Calu3 (cell line): ENCODE measurements at regions not wholly inside any gene's neighbourhood (a gene's known extent, or its start where the extent isn't known, plus 50 kb on each side); places are given as distances from the start of the nearest gene placed in this dataset.

Source experiments
- BruUV-seq: library from RNA; stranded (reverse); fragments of 400-500 nt; replicated peaks from 2 replicates; lab custom pipeline; 2021; lab: Mats Ljungman, UMichigan
- CTCF ChIA-PET: fragments of 300-600 bp; sonication (Branson Sonifier 250); formaldehyde crosslinking; loops from one replicate; lab custom pipeline; 2022; ENCODE audit warnings: antibody characterized with exemption; lab: Charles Lee
- DNase-seq: peaks from one replicate; pipeline ENCODE4 v3.0.0; 2022
- H3K27ac Mint-ChIP-seq: one replicate; pipeline ENCODE4 v1.8.0; 2022; ENCODE audit warnings: mixed read lengths; ENCODE audit not compliant: unreplicated experiment
- H3K27me3 Mint-ChIP-seq: one replicate; pipeline ENCODE4 v1.8.0; 2022; ENCODE audit warnings: mixed read lengths; ENCODE audit not compliant: unreplicated experiment
- H3K36me3 Mint-ChIP-seq: one replicate; pipeline ENCODE4 v1.8.0; 2022; ENCODE audit warnings: mild to moderate bottlenecking, moderate library complexity, mixed read lengths; ENCODE audit not compliant: insufficient read depth, unreplicated experiment
- H3K4me1 Mint-ChIP-seq: one replicate; pipeline ENCODE4 v1.8.0; 2022; ENCODE audit warnings: mild to moderate bottlenecking, low read depth, mixed read lengths; ENCODE audit not compliant: unreplicated experiment
- H3K4me3 Mint-ChIP-seq: one replicate; pipeline ENCODE4 v1.8.0; 2022; ENCODE audit warnings: mild to moderate bottlenecking, low read depth, moderate library complexity, mixed read lengths; ENCODE audit not compliant: unreplicated experiment
- H3K9me3 Mint-ChIP-seq: one replicate; pipeline ENCODE4 v1.8.0; 2022; ENCODE audit warnings: low read depth, mixed read lengths; ENCODE audit not compliant: unreplicated experiment
- intact Hi-C: fragments of 100-400 bp; cut with micrococcal nuclease; formaldehyde crosslinking; loops from one replicate; pipeline ENCODE4 v1.10.0; 2022; ENCODE audit not compliant: unreplicated experiment
- TF ChIP-seq, protein P1 (sequence below): fragments of 200-600 bp; IDR thresholded peaks from one replicate; pipeline ENCODE4 v1.8.0; 2022; ENCODE audit warnings: antibody characterized with exemption; ENCODE audit not compliant: unreplicated experiment

DNA sequence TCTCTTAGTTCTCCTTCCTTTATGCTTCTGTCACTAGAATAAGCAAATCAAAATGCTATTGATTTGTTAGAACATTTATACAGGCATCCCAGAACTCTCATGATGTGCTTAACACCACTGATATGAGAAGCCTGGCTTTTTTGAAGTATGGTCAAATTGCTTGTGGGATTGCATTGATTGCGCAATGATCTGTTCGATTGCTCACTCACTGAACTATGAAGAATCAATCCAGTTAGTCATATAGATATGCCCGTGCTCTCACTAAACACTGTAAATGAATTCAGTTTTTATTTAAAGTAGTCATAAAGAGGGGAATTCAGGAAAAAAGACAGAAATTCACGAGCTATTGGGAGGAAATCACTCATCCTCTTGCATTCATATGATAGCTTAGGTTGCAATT, 1237.8 kb downstream of the SUCLG1 start:
- no peaks in the 10 kb centered on the region for H3K27me3 Mint-ChIP-seq
- intact Hi-C loops: no loop called here
- BruUV-seq: no TSS peak

GRCh38 chr2:83217854-83218253, 1241.2 kb downstream of the SUCLG1 start:
- Mint-ChIP-seq H3K27ac (no peak overlapping the region), H3K27me3 (no peaks in the 10 kb centered on the region)
- intact Hi-C loops: no loop called here

More for the DNA sequence above, 1237.8 kb downstream of the SUCLG1 start:
- CTCF ChIA-PET: no interaction called here
- peaks cover 11% of the 10 kb centered on the region for H3K9me3 Mint-ChIP-seq
- H3K27ac Mint-ChIP-seq: no peak overlapping the region
- TF ChIP-seq, protein P1, sequence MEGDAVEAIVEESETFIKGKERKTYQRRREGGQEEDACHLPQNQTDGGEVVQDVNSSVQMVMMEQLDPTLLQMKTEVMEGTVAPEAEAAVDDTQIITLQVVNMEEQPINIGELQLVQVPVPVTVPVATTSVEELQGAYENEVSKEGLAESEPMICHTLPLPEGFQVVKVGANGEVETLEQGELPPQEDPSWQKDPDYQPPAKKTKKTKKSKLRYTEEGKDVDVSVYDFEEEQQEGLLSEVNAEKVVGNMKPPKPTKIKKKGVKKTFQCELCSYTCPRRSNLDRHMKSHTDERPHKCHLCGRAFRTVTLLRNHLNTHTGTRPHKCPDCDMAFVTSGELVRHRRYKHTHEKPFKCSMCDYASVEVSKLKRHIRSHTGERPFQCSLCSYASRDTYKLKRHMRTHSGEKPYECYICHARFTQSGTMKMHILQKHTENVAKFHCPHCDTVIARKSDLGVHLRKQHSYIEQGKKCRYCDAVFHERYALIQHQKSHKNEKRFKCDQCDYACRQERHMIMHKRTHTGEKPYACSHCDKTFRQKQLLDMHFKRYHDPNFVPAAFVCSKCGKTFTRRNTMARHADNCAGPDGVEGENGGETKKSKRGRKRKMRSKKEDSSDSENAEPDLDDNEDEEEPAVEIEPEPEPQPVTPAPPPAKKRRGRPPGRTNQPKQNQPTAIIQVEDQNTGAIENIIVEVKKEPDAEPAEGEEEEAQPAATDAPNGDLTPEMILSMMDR: no peak
- H3K4me1 Mint-ChIP-seq: no peaks in the 10 kb centered on the region
- H3K36me3 Mint-ChIP-seq: no peaks in the 10 kb centered on the region
- H3K4me3 Mint-ChIP-seq: no peak overlapping the region
- no peak for DNase-seq

GRCh38 chr2:83196225-83196624, 1262.9 kb downstream of the SUCLG1 start:
- intact Hi-C loops: no loop called here

More at GRCh38 chr2:83217854-83218253, 1241.2 kb downstream of the SUCLG1 start:
- H3K9me3 Mint-ChIP-seq: peaks cover 14% of the 10 kb centered on the region
- H3K4me1 Mint-ChIP-seq: no peaks in the 10 kb centered on the region
- TF ChIP-seq, protein P1: no peak
- CTCF ChIA-PET: no interaction called here
- H3K36me3 Mint-ChIP-seq: no peaks in the 10 kb centered on the region
- no peak overlapping the region for H3K4me3 Mint-ChIP-seq
- DNase-seq: no peak
- BruUV-seq: no TSS peak

DNA sequence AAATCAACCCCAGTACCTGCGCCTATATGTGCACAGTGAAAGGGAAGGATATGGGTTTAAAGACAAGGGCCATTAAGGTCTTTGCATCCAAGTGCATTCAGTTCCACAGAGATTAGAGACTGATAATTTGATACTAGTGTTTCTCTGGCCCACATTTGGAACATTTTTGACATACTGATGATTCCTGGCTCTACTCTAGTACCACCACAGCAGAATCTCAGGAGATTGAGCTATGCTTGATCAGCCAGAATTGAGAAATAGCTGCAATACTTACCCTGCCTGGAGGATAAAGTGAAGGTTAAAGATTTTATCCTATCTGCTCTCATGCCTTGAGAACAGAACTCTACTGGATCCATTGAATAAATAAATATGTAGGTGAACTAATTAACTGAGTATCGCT, 1267.8 kb downstream of the SUCLG1 start:
- Mint-ChIP-seq H3K27me3 (no peaks in the 10 kb centered on the region), H3K36me3 (no peaks in the 10 kb centered on the region), H3K4me3 (no peak overlapping the region), H3K27ac (no peak overlapping the region), H3K9me3 (peaks cover 8% of the 10 kb centered on the region), H3K4me1 (no peaks in the 10 kb centered on the region)
- TF ChIP-seq, protein P1: no peak
- CTCF ChIA-PET: no interaction called here
- BruUV-seq: no TSS peak
- intact Hi-C loops: no loop called here
- DNase-seq: no peak

More at GRCh38 chr2:83196225-83196624, 1262.9 kb downstream of the SUCLG1 start:
- TF ChIP-seq, protein P1: no peak
- BruUV-seq: no TSS peak
- Mint-ChIP-seq H3K27ac (no peak overlapping the region), H3K36me3 (no peaks in the 10 kb centered on the region), H3K9me3 (peaks cover 13% of the 10 kb centered on the region), H3K4me3 (no peak overlapping the region), H3K4me1 (no peaks in the 10 kb centered on the region), H3K27me3 (no peaks in the 10 kb centered on the region)
- DNase-seq: no peak
- CTCF ChIA-PET: no interaction called here
